PC-9 (cell line): ENCODE measurements at regions not wholly inside any gene's neighbourhood (a gene's known extent, or its start where the extent isn't known, plus 50 kb on each side); places are given as distances from the start of the nearest gene placed in this dataset.

Experiments
- EZH2 ChIP-seq: fragments of 200-600 bp; sonication (generic); IDR thresholded peaks from 2 replicates; pipeline ENCODE4 v1.8.0; 2017; ENCODE audit warnings: antibody characterized with exemption, low read depth
- TF ChIP-seq, protein P1 (sequence below): fragments of 200-600 bp; sonication (generic); conservative IDR thresholded peaks from 2 replicates; pipeline ENCODE4 v1.6.1; 2017; ENCODE audit warnings: mixed run types, antibody characterized with exemption, mild to moderate bottlenecking, moderate library complexity

GRCh38 chr1:191943684-191944083, 214.6 kb upstream of the RGS18 start:
- TF ChIP-seq, protein P1, sequence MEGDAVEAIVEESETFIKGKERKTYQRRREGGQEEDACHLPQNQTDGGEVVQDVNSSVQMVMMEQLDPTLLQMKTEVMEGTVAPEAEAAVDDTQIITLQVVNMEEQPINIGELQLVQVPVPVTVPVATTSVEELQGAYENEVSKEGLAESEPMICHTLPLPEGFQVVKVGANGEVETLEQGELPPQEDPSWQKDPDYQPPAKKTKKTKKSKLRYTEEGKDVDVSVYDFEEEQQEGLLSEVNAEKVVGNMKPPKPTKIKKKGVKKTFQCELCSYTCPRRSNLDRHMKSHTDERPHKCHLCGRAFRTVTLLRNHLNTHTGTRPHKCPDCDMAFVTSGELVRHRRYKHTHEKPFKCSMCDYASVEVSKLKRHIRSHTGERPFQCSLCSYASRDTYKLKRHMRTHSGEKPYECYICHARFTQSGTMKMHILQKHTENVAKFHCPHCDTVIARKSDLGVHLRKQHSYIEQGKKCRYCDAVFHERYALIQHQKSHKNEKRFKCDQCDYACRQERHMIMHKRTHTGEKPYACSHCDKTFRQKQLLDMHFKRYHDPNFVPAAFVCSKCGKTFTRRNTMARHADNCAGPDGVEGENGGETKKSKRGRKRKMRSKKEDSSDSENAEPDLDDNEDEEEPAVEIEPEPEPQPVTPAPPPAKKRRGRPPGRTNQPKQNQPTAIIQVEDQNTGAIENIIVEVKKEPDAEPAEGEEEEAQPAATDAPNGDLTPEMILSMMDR, result no peak
- TF ChIP-seq EZH2, result no peak
